ENCODE measurements at regions not wholly inside any gene's neighbourhood (a gene's known extent, or its start where the extent isn't known, plus 50 kb on each side); places are given as distances from the start of the nearest gene placed in this dataset.

GRCh38 chr13:105660561-105660960 is 874.9 kb downstream of the EFNB2 start:
- no peaks in the 10 kb centered on the region for H3K4me1 ChIP-seq (ENCODE audit: control insufficient read depth, insufficient read depth, low read length)
- WGBS, 2 experiments (ENCODE audit: insufficient coverage in 1 of 2, insufficient read length in 1 of 2): 67 to 88% methylated on average over 1 to 3 of the region's 3 CpGs
- H3K4me3 ChIP-seq (ENCODE audit: low read length): no peak overlapping the region
- Mint-ChIP-seq H3K4me3 (no peak overlapping the region), H3K4me1 (no peaks in the 10 kb centered on the region), H3K36me3 (ENCODE audit: low read depth) (no peaks in the 10 kb centered on the region), H3K27me3 (ENCODE audit: insufficient read depth) (no peaks in the 10 kb centered on the region), H3K27ac (no peak overlapping the region), H3K9me3 (no peaks in the 10 kb centered on the region)
- no peak for TF ChIP-seq CTCF (conservative IDR thresholded peaks at IDR 0.05)
- no peaks in the 10 kb centered on the region for H3K27me3 ChIP-seq (ENCODE audit: control insufficient read depth, insufficient read depth, low read length, poor library complexity, severe bottlenecking)
- no peak for DNase-seq
- no peaks in the 10 kb centered on the region for H3K36me3 ChIP-seq (ENCODE audit: control insufficient read depth, insufficient read depth, low read length)
- H3K27ac ChIP-seq (ENCODE audit: low read depth, low read length): no peak overlapping the region
- no peaks in the 10 kb centered on the region for H3K9me3 ChIP-seq (ENCODE audit: control insufficient read depth, low read length)
- H3K9ac ChIP-seq (ENCODE audit: extremely low read depth, low read length, poor library complexity, severe bottlenecking): no peak overlapping the region

GRCh38 chr13:105658431-105658830 is 877.0 kb downstream of the EFNB2 start:
- Histone ChIP-seq H3K9ac (ENCODE audit: extremely low read depth, low read length, poor library complexity, severe bottlenecking) (no peak overlapping the region), H3K9me3 (ENCODE audit: control insufficient read depth, low read length) (no peaks in the 10 kb centered on the region), H3K27ac (ENCODE audit: low read depth, low read length) (no peak overlapping the region), H3K27me3 (ENCODE audit: control insufficient read depth, insufficient read depth, low read length, poor library complexity, severe bottlenecking) (no peaks in the 10 kb centered on the region), H3K4me1 (ENCODE audit: control insufficient read depth, insufficient read depth, low read length) (no peaks in the 10 kb centered on the region), H3K36me3 (ENCODE audit: control insufficient read depth, insufficient read depth, low read length) (no peaks in the 10 kb centered on the region), H3K4me3 (ENCODE audit: low read length) (no peak overlapping the region)
- no peaks in the 10 kb centered on the region for H3K36me3 Mint-ChIP-seq (ENCODE audit: low read depth)
- DNase-seq: no peak
- TF ChIP-seq CTCF (conservative IDR thresholded peaks at IDR 0.05): no peak
- no peak overlapping the region for H3K27ac Mint-ChIP-seq
- H3K4me1 Mint-ChIP-seq: no peaks in the 10 kb centered on the region
- H3K4me3 Mint-ChIP-seq: no peak overlapping the region
- 80 to 89% methylated on average over 3 of the region's 3 CpGs for WGBS, 2 experiments (ENCODE audit: insufficient coverage in 1 of 2, insufficient read length in 1 of 2)
- H3K27me3 Mint-ChIP-seq (ENCODE audit: insufficient read depth): no peaks in the 10 kb centered on the region
- H3K9me3 Mint-ChIP-seq: no peaks in the 10 kb centered on the region

- Histone ChIP-seq H3K9ac (ENCODE audit: extremely low read depth, low read length, poor library complexity, severe bottlenecking) (no peak overlapping the region), H3K9me3 (ENCODE audit: control insufficient read depth, low read length) (no peaks in the 10 kb centered on the region), H3K36me3 (ENCODE audit: control insufficient read depth, insufficient read depth, low read length) (no peaks in the 10 kb centered on the region), H3K4me1 (ENCODE audit: control insufficient read depth, insufficient read depth, low read length) (no peaks in the 10 kb centered on the region), H3K27me3 (ENCODE audit: control insufficient read depth, insufficient read depth, low read length, poor library complexity, severe bottlenecking) (no peaks in the 10 kb centered on the region), H3K27ac (ENCODE audit: low read depth, low read length) (no peak overlapping the region), H3K4me3 (ENCODE audit: low read length) (no peak overlapping the region)
- no peaks in the 10 kb centered on the region for H3K36me3 Mint-ChIP-seq (ENCODE audit: low read depth)
- no peak overlapping the region for H3K27ac Mint-ChIP-seq
- no peak for DNase-seq
- H3K27me3 Mint-ChIP-seq (ENCODE audit: insufficient read depth): no peaks in the 10 kb centered on the region
- no CpG with 5 or more reads among the region's 2 CpGs for WGBS, 2 experiments (ENCODE audit: insufficient coverage in 1 of 2, insufficient read length in 1 of 2)
- H3K9me3 Mint-ChIP-seq: no peaks in the 10 kb centered on the region
- TF ChIP-seq CTCF (conservative IDR thresholded peaks at IDR 0.05): no peak
- no peak overlapping the region for H3K4me3 Mint-ChIP-seq
- no peaks in the 10 kb centered on the region for H3K4me1 Mint-ChIP-seq
These were observed 880.4 kb downstream of the EFNB2 start for GRCh38 chr13:105655046-105655445.

All from endodermal cell (in vitro differentiated cells).